DND-41 (cell line): ENCODE measurements at regions not wholly inside any gene's neighbourhood (a gene's known extent, or its start where the extent isn't known, plus 50 kb on each side); places are given as distances from the start of the nearest gene placed in this dataset.

Source experiments
- EZH2 ChIP-seq: IDR thresholded peaks from 3 replicates; pipeline ENCODE4 v1.6.1; 2012; ENCODE audit warnings: borderline replicate concordance, low read depth, mild to moderate bottlenecking, moderate library complexity, low read length, inconsistent platforms; ENCODE audit not compliant: severe bottlenecking
- TF ChIP-seq, protein P1 (sequence below): IDR thresholded peaks from 2 replicates; pipeline ENCODE4 v1.5.1; 2012; ENCODE audit warnings: borderline replicate concordance, low read length, moderate library complexity, mild to moderate bottlenecking; ENCODE audit not compliant: poor library complexity, severe bottlenecking; ENCODE audit errors: extremely low read depth

DNA sequence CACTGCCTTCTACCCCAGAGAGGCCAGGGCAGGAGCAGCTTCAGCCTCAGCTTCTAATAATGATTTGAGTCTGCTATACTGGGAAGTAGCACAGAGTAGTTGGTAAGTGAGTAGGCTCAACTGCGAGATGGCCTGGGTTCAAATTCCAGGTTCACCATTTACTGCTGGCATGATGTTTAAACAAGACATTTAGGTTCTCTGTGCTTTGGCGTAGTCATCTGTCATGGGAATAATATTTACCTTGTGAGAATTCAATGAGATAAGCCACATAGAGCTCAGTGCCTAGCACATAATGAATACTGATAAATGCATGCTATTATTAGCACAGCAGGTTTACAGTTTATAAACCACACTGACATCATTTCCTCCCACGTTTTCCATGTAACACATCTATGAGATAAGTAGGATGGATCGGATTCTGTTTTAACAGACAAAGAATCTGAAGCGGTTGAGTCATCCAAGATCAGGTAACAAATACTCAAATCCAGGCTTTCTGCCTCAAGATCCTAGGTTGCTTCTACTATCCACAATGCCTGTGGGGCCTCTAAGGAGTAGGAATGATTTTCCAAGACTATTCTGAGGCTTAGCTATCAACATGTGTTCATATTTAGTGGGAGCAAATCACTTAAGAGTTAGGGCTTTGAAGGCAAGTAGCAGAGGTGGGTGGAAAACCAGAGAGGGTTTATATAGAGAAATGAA, 72.9 kb upstream of the DTNBP1 start:
- TF ChIP-seq, protein P1, sequence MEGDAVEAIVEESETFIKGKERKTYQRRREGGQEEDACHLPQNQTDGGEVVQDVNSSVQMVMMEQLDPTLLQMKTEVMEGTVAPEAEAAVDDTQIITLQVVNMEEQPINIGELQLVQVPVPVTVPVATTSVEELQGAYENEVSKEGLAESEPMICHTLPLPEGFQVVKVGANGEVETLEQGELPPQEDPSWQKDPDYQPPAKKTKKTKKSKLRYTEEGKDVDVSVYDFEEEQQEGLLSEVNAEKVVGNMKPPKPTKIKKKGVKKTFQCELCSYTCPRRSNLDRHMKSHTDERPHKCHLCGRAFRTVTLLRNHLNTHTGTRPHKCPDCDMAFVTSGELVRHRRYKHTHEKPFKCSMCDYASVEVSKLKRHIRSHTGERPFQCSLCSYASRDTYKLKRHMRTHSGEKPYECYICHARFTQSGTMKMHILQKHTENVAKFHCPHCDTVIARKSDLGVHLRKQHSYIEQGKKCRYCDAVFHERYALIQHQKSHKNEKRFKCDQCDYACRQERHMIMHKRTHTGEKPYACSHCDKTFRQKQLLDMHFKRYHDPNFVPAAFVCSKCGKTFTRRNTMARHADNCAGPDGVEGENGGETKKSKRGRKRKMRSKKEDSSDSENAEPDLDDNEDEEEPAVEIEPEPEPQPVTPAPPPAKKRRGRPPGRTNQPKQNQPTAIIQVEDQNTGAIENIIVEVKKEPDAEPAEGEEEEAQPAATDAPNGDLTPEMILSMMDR, result no peak
- no peak for TF ChIP-seq EZH2
